Activated CD4-positive, CD25-positive, alpha-beta regulatory T cell treated with anti-CD3 and anti-CD28 coated beads, Interleukin-2, amount 50 U/mL, for 24 hours (primary cell): ENCODE measurements at regions not wholly inside any gene's neighbourhood (a gene's known extent, or its start where the extent isn't known, plus 50 kb on each side); places are given as distances from the start of the nearest gene placed in this dataset.

Experiments used
- ATAC-seq, 2 donors: fragments of 150-1000 bp; cut with Tn5 transposase; one replicate each; pipeline ENCODE4 v1.10.0; 2021; ENCODE audit warnings: mild to moderate bottlenecking in 1 of 2, moderate library complexity in 1 of 2

DNA sequence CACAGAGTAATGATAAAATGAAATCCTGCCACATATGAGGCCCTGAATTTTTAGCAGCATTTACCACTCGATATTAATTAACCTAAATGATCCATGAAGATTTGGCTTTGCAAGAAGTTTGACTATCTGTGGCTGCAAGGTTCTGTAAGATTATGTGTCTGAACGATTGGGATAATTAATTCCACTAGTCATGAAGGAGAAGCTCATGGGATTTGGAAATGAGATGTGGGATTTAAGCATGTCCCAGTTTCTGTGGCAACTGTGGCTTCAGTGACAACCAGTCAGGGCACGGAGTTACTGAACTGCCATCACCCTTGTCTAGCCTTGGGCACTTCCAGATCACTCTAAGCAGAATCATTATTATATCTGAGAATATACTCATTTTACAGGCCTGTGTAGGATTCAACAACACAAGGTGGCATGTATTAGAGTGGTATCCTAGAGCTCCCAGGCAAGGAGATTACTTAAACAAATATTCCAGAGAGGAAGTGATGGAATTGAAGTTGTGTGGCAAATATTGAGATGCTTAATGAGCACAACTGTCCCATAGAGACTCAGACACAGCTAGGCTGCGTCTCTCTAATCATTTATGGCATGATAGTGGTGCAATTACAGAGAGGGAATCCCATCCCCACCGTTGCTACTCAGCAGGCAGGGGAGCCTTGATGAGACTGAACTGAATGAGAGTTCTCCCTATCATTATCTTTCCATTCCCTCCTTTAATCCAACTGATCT, 205.0 kb upstream of the KRR1 start:
- no peak for ATAC-seq

GRCh38 chr12:75715682-75716081, 204.3 kb upstream of the KRR1 start:
- no peak for ATAC-seq

GRCh38 chr12:75715323-75715644, 203.9 kb upstream of the KRR1 start:
- no peak for ATAC-seq

DNA sequence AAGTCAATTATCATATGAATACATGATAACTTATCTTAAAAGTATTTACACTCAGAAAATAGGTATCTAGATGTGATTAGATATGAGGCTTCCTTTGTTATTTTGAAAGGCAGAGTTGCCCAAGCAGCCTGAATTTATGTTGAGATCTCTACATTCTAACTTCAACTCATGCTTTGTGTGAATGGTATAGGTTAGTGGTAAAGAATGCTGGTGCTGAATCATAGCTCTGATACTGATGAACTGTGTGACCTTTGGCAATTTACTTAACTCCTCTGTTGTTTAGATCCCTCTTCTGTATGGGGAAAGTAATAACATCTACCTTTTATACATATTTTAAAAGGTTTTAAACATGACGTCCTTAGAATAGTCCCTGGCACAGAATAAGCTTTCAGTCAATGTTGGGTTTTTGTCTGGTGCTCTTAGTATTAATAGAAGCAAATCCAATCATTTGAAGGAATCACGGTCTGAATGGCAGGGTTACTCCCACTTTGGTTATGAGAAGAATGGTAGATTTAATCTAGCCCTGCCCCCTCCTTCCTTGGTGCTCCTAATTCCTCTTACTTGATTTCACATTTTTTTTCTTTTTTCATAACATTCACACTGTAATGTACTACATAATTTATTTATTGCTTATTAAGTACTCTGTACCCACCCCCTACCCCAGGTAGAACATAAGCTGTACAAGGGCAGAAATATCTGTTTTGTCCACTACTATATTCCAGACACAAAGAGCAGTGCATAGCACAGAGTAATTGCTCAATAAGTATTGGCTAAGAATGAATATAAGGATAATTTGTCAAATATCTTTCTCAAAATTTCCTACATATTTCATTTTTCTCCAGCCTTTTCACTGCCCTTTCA, 203.3 kb upstream of the KRR1 start:
- peak; percentile 73 to 89 for ATAC-seq

- ATAC-seq = peak; percentile 54 to 57
Observed at GRCh38 chr12:75713434-75713833, 202.0 kb upstream of the KRR1 start.

DNA sequence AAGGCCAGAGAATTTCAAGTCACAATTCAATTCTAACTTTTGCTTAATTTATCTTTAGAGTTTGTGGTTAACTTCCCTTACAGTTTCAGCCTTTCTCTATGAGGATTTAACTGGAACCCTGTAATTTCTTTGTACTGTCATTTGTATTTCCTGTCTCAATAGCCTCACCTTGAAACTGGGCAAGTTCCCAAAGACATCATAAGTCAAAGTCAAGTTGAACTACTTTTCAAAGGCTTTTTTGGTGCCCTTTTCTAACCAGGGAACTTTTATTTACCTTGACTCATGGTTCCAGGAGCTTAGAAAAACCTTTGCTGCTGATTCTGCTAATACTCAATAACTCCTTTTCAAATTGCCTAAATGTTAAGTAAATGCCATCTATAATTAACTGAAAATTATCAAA, 200.8 kb upstream of the KRR1 start:
- no peak for ATAC-seq

GRCh38 chr12:75711271-75711670, 199.9 kb upstream of the KRR1 start:
- no peak for ATAC-seq

- ATAC-seq = no peak
Observed at GRCh38 chr12:75710361-75711069, 199.1 kb upstream of the KRR1 start.

- no peak for ATAC-seq
Observed at GRCh38 chr12:75709503-75709902, 198.1 kb upstream of the KRR1 start.

GRCh38 chr12:75708802-75709201, 197.4 kb upstream of the KRR1 start:
- no peak for ATAC-seq

GRCh38 chr12:75707983-75708382, 196.6 kb upstream of the KRR1 start:
- ATAC-seq = no peak

DNA sequence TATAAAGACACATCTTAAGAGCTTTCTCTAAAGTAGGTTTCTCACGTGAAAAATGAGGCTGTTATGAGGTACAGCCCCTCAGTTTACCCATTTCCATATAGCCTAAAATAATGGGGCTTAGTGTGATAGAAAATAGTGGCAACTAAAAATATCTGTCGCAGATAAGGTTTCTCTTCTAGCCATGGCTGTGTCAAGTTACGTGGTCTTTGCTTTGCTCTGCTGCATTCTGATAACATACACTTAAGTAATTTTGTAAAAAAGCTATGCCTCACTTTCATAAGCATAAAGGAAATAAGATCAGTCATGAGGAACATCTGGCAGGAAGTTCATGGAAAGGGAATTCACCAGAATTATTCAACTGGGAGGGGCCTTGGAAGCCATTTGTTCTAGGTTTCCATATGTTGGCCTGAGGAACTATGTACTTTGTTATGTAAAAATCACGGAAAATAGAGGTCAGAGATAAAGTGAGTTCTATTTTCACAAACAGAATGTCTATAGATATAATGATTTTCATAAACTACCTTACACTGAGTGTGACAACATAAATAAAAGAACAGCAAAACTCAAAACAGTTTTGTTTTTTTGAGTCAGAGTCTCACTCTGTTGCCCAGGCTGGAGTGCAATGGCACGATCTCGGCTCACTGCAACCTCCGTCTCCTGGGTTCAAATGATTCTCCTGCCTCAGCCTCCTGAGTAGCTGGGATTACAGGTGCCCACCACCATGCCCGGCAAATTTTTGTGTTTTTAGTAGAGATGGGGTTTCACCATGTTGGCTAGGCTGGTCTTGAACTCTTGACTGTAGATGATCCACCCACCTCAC, 195.6 kb upstream of the KRR1 start:
- no peak for ATAC-seq

GRCh38 chr12:75705749-75706711, 194.6 kb upstream of the KRR1 start:
- no peak for ATAC-seq

DNA sequence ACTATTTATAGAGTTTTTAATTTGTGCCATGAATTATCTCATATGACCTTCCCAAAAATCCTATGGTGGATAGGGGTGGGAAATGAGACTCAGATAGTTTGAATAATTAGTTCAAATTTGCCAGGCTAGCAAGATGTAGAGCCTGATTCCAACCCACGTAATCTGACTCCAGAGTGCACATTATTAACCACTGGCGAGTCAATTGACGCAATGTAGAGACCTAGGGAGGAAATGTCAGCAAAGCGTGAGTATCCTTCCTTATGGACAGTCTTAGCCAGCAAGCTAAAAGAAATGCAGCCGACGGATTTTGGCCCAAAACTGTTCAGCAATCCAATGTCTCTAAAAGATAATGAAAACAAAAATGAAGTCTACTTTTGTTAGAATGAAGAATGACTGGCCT, 193.3 kb upstream of the KRR1 start:
- ATAC-seq = no peak

DNA sequence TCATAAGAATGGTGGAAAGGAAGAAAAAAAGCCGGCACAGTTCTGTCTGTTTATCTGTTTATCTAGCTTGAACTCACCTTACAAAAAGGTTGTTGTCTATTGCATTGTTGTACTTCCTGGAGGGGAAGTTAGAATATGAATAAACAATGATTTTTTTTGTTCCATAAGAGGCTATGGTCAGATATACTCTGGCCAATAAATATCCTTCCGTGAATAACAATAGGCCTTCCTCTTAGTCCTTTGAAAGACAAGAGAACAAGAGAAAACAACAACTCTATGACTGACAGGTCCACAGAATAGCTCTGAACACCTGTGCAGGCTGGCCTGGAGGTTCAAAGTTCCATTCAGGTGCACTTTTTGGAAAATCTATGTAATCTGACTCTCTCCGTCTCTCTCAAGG, 192.8 kb upstream of the KRR1 start:
- no peak for ATAC-seq

DNA sequence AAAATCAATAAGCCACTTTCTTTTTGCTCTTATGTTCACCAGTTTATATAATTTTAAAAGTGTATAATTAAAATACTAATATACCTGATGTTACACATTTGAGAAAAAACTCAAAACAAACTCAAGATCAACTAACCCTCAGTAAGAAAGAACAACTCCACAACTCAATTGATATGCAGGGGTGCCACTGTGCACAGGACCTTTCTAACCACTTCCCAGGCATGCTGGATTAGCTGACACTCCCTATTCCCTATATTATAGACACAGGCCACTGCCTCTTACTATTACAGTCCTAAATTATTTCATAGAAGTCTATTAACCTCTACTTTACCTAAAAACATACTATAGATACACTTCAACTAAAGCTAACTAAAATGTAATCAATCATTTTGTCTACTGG, 191.7 kb upstream of the KRR1 start:
- ATAC-seq = no peak

DNA sequence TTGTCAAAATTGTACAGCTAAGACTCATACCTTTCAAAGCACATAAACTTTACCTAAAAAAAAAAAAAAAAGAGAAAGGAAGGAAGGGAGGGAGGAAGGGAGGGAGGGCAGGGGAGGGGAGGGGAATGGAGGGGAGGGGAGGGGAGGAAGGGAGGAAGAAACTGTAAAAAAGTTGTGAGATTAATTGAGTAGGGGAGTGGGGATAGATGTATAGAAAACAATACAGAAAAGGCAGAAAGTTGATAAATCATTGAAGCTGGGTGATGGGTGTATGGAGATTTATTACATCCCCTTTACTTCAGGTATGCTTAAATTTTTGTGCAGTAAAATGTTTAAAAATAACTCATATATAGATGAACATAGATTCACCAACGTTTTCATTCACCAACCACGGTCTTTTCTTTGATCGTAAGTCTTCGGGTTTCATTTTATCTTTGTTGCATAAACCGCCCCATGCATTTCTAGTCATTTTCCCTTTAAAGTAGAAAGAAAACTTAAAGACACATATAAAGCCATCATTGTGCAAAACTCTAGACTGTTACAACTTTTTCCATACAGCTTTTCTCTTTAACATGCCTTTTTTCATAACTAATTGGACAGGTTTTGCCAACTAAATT, 191.2 kb upstream of the KRR1 start:
- peak in 1 of 2 donors; percentile 58 for ATAC-seq

GRCh38 chr12:75701859-75702258, 190.4 kb upstream of the KRR1 start:
- ATAC-seq = peak in 1 of 2 donors; percentile 32

GRCh38 chr12:75699728-75700496, 188.5 kb upstream of the KRR1 start:
- no peak for ATAC-seq

DNA sequence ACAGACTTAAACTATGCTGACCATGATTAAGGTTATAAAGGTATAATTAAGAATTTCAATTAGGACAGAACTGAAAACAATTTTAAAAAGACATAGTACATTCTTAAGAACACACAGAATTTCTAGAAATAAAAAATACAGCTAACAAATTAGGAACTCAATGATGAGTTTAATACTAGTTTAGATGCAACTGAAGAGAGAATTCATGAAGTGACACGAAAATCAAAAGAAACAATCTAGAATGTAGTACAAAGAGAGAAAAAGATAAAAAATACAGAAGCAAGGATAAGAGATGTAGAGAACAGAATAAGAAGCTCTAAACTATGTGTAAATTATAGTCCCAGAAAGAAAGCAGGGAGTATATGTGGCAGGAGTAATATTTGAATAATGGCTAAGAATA, 187.8 kb upstream of the KRR1 start:
- ATAC-seq = no peak
